Ectodermal cell (in vitro differentiated cells): ENCODE measurements at regions not wholly inside any gene's neighbourhood (a gene's known extent, or its start where the extent isn't known, plus 50 kb on each side); places are given as distances from the start of the nearest gene placed in this dataset.
"Not testable (repeated sequence)": the region's sequence is repeated elsewhere in the genome, so short reads cannot be mapped to it uniquely, and the experiment has no call there.

Source experiments
- H3K27ac ChIP-seq: 2 replicates; pipeline ENCODE4 v1.7.0; 2013; ENCODE audit warnings: mild to moderate bottlenecking, low read depth, low read length; ENCODE audit not compliant: insufficient read depth, poor library complexity, severe bottlenecking
- H3K27me3 ChIP-seq: 2 replicates; pipeline ENCODE4 v1.7.0; 2013; ENCODE audit warnings: mild to moderate bottlenecking, low read length; ENCODE audit not compliant: insufficient read depth, control insufficient read depth, poor library complexity, severe bottlenecking
- H3K36me3 ChIP-seq: one replicate; pipeline ENCODE4 v1.7.0; 2013; ENCODE audit warnings: low read length; ENCODE audit not compliant: control insufficient read depth, insufficient read depth
- H3K4me1 ChIP-seq: one replicate; pipeline ENCODE4 v1.7.0; 2013; ENCODE audit warnings: low read length; ENCODE audit not compliant: control insufficient read depth, insufficient read depth
- H3K4me3 ChIP-seq: 2 replicates; pipeline ENCODE4 v1.7.0; 2013; ENCODE audit warnings: low read depth, low read length, control low read depth; ENCODE audit not compliant: insufficient read depth
- H3K9me3 ChIP-seq: 2 replicates; pipeline ENCODE4 v1.7.0; 2013; ENCODE audit warnings: mild to moderate bottlenecking, low read length, moderate library complexity; ENCODE audit not compliant: control insufficient read depth
- WGBS, 2 experiments: methylation state at CpG; one replicate each; pipeline ENCODE4 v1.1.7; 2013; ENCODE audit warnings: missing lambda C conversion rate in 2 of 2; 5-methylcytosine and 5-hydroxymethylcytosine counted together

DNA sequence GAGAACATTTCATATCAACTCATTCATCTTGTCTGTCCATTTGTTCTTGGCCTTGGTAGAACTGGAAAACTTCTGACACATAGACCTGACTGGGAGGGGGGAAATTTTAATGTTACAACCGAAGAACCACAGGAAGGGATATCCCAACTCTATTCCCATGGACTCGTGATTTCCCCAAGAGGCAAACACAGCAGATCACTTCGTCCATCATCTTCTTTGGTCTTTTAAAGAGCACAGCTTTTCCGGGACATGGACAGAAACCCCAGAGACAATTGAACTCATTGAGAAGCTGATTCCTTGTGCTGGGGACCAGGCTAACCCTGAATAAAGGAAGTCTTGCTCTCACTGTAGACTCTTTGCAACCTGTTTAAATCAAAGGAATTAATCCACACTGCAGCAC lies 66.3 kb upstream of the TMEM170B start:
- no peaks in the 10 kb centered on the region for H3K9me3 ChIP-seq
- H3K4me3 ChIP-seq, result no peak overlapping the region
- no peaks in the 10 kb centered on the region for H3K27me3 ChIP-seq
- H3K27ac ChIP-seq, result no peak overlapping the region
- no peaks in the 10 kb centered on the region for H3K4me1 ChIP-seq
- no peaks in the 10 kb centered on the region for H3K36me3 ChIP-seq
- WGBS, 2 experiments, result 65 to 75% methylated on average over 4 of the region's 4 CpGs

DNA sequence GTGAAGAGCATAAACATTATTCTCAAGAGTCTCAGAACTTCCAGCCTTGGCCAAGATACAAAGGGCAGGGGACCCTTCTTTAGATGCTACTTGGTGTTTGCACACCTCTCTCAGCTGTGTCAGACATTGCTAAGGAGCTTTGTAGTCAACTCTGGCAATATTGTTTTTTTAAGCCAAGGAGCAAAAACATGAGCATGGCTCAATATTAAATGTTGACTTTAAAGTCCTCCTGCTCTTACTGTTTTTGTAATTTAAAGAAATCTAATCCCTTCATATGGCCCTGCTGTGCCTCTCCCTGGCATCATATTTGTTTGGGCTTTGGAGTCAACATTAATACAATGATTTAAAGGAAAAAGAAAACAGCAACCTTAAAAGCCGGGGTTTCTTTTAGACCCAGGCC lies 67.9 kb upstream of the TMEM170B start:
- H3K4me1 ChIP-seq, result no peaks in the 10 kb centered on the region
- H3K9me3 ChIP-seq, result no peaks in the 10 kb centered on the region
- 93 to 100% methylated on average over 1 of the region's 1 CpG for WGBS, 2 experiments
- no peak overlapping the region for H3K4me3 ChIP-seq
- H3K27ac ChIP-seq, result no peak overlapping the region
- H3K27me3 ChIP-seq, result no peaks in the 10 kb centered on the region
- H3K36me3 ChIP-seq, result no peaks in the 10 kb centered on the region

DNA sequence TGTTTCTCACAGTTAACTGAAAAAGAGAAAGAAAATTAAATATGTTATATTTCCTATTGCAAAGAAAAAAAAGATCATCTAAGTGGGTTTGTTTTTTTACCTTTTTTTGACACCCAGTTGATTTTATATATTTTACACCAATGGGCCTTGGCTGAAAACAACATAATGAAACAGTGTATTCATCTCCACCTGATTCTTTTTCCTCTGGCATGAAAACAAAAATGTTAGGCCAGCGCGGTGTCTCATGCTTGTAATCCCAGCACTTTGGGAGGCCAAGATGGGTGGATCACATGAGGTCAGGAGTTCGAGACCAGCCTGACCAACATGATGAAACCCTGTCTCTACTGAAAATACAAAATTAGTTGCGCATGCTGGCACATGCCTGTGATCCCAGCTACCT lies 69.3 kb upstream of the TMEM170B start:
- WGBS, 2 experiments, result 87 to 91% methylated on average over 4 of the region's 4 CpGs

DNA sequence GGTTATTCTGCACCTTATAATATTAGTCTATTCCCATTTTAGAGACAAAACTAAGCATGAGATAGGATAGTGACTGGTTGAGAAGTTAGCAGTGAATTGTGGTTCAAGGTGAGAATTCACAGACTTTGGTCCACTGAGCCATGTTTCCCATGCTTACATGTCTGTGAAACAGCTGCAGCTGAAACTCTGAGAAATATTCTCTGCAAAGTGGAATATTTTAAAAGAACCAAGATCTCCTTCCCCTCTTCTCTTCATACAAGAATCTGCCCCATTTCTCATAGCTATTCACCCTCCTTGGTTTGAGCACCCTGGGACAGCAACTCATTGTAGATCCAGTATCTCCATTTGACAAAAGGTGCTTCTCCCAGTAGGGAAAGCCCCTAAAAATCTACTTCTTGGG lies 70.2 kb upstream of the TMEM170B start:
- Histone ChIP-seq H3K4me1 (no peaks in the 10 kb centered on the region), H3K27ac (no peak overlapping the region), H3K9me3 (no peaks in the 10 kb centered on the region), H3K4me3 (no peak overlapping the region), H3K27me3 (no peaks in the 10 kb centered on the region), H3K36me3 (no peaks in the 10 kb centered on the region)

More for the DNA sequence above, 69.3 kb upstream of the TMEM170B start:
- not testable (repeated sequence) for H3K27me3 ChIP-seq, H3K4me1 ChIP-seq, H3K9me3 ChIP-seq, H3K27ac ChIP-seq, H3K36me3 ChIP-seq, H3K4me3 ChIP-seq

DNA sequence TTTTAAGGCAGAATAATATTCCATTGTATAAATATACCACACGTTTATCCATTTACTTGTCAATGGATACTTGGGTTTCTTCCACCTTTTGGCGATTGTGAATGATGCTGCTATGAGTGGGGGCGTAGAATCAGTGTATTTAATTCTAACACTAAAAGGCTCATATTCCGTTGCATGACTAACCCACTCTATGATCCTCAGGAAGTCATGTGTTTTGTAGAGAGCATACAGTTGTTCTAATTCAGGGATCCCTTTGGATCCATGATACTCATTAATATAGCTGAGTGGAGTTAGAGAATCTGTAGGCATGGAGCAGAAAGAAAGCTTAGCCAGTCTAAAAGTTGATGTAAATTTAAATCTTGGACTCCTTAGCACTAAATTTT lies 74.2 kb upstream of the TMEM170B start:
- Histone ChIP-seq H3K4me1 (no peaks in the 10 kb centered on the region), H3K36me3 (no peaks in the 10 kb centered on the region), H3K27me3 (no peaks in the 10 kb centered on the region), H3K27ac (no peak overlapping the region), H3K9me3 (no peaks in the 10 kb centered on the region), H3K4me3 (no peak overlapping the region)
- 91% methylated on average over 4 of the region's 4 CpGs; no CpG with 5 or more reads in 1 of the 2 experiments for WGBS, 2 experiments

DNA sequence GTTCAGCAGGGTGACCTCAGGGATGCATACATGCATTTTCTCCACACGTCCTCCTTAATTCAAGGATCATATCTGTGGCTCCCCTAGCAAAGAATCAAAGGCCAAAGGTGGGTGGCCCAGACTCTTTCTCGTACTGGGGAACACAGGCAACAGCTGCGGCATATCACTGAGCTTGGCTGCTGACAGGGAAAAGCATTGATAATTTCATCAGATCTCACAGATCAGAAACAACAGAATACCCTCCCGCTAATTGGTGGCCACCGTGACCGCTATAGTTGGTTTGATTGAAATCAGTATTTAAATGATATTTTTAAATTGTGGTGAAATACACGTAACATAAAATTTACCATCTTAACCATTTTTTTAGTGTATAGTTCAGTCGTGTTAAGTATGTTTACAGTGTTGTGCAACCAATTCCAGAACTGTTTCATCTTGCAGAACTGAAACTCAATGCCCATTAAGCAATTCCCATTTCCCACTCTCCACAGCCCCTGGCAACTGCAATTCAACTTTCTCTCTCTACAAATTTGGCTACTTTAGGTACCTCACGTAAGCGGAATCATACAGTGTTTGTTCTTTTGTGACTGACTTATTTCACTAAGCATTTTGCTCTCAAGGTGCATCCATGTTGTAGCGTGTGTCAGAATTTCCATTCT lies 74.7 kb upstream of the TMEM170B start:
- no peaks in the 10 kb centered on the region for H3K27me3 ChIP-seq
- no peaks in the 10 kb centered on the region for H3K9me3 ChIP-seq
- no peaks in the 10 kb centered on the region for H3K36me3 ChIP-seq
- H3K27ac ChIP-seq, result no peak overlapping the region
- H3K4me3 ChIP-seq, result no peak overlapping the region
- no peaks in the 10 kb centered on the region for H3K4me1 ChIP-seq
- WGBS, 2 experiments, result 74 to 76% methylated on average over 6 to 8 of the region's 11 CpGs

DNA sequence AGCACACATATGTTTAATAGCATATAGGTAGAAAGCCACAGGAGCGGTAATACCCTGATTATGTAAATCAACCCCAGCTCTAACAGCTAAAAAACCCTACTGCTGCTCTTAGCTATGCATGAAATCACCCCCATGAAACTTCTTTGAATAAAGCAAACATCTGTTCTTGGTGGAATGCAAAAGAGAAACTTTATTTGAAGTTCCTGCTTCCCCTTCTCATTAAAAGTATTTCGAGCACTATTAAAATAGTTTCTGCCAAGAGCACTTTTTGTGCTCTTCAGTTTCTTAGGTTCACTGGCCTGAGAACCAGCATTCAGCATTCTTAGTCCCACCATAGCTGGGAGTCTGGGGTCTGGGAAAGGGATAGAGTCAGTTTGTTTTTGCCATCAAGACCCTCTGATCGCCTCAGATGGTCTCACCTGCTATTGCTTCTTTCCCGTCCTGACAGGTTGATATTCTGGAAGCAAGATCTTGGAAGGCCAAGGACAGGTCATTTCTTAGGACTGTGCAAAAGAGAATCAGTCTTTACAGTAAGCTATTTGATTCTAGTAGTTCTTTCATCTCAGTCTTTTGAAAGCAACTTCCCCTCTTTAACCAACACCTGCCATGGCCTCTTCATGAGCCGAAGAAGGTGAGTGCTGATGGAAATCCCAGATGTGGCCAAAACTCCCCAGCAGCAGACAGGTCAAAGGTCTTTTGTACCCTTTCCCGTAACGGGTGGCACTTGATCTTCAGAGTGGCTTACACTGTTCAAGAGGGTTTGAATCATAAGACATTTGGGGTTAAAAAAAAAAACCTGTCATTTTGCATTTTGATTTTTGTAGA lies 76.5 kb upstream of the TMEM170B start:
- Histone ChIP-seq H3K9me3 (no peaks in the 10 kb centered on the region), H3K36me3 (no peaks in the 10 kb centered on the region), H3K27me3 (no peaks in the 10 kb centered on the region), H3K4me3 (no peak overlapping the region), H3K27ac (no peak overlapping the region), H3K4me1 (no peaks in the 10 kb centered on the region)
- 84 to 90% methylated on average over 7 of the region's 7 CpGs for WGBS, 2 experiments

DNA sequence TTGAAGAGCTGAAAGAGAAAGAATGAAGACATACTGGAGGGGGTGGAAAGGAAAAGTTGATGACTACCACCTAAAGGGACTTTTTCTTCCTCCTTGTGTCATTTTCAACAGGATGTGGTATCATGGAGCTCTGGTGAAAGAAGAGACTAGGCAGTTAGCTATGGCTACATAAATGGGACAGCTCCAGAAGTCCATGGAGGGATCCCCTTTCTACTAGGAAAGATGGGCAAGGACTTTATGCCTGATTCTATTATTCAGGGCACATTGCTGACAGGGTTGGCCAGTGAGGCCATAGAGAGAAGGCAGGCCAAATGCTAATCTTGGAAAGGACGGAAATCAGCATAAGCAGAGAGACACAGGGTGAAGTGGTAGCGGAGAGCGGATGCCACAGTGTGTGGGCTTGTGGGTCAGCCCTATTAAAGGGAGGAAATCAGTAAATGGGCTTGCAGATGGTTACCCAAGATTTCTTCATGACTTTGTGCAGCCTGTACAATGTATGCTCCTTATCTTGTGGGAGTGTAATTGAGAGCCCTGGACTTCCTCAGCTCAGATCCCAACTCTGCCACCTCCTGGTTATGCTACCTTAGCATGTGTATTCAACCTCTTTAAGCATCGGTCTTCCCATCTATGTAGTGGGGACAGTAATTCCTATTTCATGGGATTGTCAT lies 77.4 kb upstream of the TMEM170B start:
- Histone ChIP-seq H3K27me3 (no peaks in the 10 kb centered on the region), H3K9me3 (no peaks in the 10 kb centered on the region), H3K4me1 (no peaks in the 10 kb centered on the region), H3K27ac (no peak overlapping the region), H3K36me3 (no peaks in the 10 kb centered on the region), H3K4me3 (no peak overlapping the region)
- 95 to 98% methylated on average over 4 of the region's 4 CpGs for WGBS, 2 experiments

DNA sequence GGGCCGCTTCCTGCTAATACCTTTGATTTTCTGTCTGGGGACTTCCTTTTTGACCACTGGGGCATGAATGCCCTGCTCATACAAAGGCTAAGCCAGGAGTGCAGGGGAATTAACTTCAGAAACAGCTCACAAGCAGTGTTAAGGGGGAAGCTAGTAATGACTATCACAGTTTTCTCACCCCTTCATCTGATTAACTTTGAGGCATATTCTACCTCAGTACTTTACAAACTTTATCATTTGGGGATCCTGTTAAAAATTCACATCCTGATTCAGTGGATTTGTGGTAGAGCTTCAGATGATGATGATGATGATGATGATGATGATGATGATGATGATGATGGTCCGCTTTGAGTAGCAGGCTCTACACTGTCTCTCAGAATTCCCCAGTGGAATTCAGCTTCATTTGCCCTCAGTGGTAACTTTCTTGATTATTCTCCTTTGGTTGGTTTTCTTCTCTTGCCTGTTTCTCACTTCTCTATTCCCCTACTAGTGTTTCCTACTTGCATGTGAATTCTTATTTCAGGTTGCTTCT lies 78.4 kb upstream of the TMEM170B start:
- WGBS, 2 experiments, result 84 to 89% methylated on average over 2 of the region's 2 CpGs
- H3K9me3 ChIP-seq, result no peaks in the 10 kb centered on the region
- H3K36me3 ChIP-seq, result no peaks in the 10 kb centered on the region
- H3K27ac ChIP-seq, result no peak overlapping the region
- H3K4me3 ChIP-seq, result no peak overlapping the region
- no peaks in the 10 kb centered on the region for H3K27me3 ChIP-seq
- H3K4me1 ChIP-seq, result no peaks in the 10 kb centered on the region

DNA sequence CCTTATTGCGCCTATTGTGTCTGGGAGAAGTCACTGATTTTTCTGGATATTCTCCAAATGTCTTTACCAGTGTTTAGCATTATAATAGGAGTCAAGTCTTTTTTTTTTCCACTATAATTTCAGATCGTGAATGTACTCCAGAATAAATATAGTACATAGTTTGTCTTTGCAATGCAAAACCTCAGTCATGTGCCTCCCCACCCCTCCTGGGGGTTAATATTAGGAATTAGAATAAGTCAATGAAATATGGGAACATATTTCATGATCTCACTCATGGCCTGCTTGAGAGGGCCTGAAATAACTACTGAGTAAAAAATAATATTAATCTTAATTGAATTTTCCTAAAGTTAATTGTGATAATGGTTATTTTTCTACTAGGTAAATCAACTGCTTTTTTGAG lies 79.0 kb upstream of the TMEM170B start:
- H3K9me3 ChIP-seq, result no peaks in the 10 kb centered on the region
- H3K27me3 ChIP-seq, result no peaks in the 10 kb centered on the region
- no peak overlapping the region for H3K4me3 ChIP-seq
- H3K27ac ChIP-seq, result no peak overlapping the region
- WGBS, 2 experiments, result 91 to 100% methylated on average over 1 to 2 of the region's 2 CpGs
- no peaks in the 10 kb centered on the region for H3K4me1 ChIP-seq
- no peaks in the 10 kb centered on the region for H3K36me3 ChIP-seq
